Panc1 (cell line): ENCODE measurements at regions not wholly inside any gene's neighbourhood (a gene's known extent, or its start where the extent isn't known, plus 50 kb on each side); places are given as distances from the start of the nearest gene placed in this dataset.

Experiments used
- CTCF ChIP-seq: fragments of 450-650 bp; IDR thresholded peaks from 2 replicates; pipeline ENCODE4 v1.5.1; 2017; ENCODE audit warnings: mild to moderate bottlenecking
- POLR2AphosphoS5 ChIP-seq: IDR thresholded peaks from 2 replicates; pipeline ENCODE4 v1.6.1; 2012; ENCODE audit warnings: mild to moderate bottlenecking, low read depth, low read length, moderate library complexity
- REST ChIP-seq, 2 experiments: IDR thresholded peaks; 2 replicates each; pipeline ENCODE4 v1.6.1; 2011 to 2012; ENCODE audit warnings: low read depth in 2 of 2, control low read depth in 1 of 2, low read length in 1 of 2, mild to moderate bottlenecking in 1 of 2, moderate library complexity in 1 of 2; ENCODE audit not compliant: insufficient read depth in 1 of 2
- TCF7L2 ChIP-seq: IDR thresholded peaks from 2 replicates; pipeline ENCODE4 v1.6.1; 2011; ENCODE audit warnings: mild to moderate bottlenecking, low read depth, low read length, inconsistent platforms

DNA sequence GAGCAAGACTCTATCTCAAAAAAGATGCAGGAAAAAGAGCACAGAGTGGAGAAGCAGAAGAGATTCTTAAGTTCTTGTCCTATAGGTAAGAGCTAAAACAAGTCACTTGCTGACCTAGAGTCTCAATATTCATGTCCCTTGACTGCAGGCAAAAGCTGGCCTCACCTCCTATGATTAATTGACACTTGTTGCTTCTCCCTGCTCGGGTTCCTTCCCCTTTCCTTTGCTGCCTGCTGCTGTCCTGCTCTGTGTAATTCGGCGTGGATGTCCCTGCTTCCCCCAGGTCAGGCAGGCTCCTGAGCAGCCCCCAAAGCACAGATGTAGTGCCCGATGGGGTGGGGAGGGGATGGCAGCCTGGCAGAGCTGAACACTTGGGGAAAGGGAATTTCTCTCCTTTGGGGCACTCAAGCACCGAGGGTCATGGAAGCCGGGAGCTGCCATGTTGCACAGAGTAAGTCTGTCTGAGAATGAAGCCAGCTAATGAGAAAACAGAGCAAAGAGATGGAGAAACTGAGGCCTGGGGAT lies 60.8 kb upstream of the NUP50 start:
- no peak for TF ChIP-seq CTCF
- TF ChIP-seq TCF7L2 = no peak
- TF ChIP-seq REST (IDR thresholded peaks at IDR 0.05; ENCODE audit: insufficient read depth in 1 of 2, low read depth in 2 of 2, low read length in 1 of 2) = no peak
- no peak for TF ChIP-seq POLR2AphosphoS5
